GM10266 (cell line): ENCODE measurements at regions not wholly inside any gene's neighbourhood (a gene's known extent, or its start where the extent isn't known, plus 50 kb on each side); places are given as distances from the start of the nearest gene placed in this dataset.

Source experiments
- DNase-seq: peaks from one replicate; pipeline ENCODE4 v3.0.0; 2012; ENCODE audit errors: extremely low spot score
- TF ChIP-seq, protein P1 (sequence below): IDR thresholded peaks from 2 replicates; pipeline ENCODE4 v1.5.1; 2012; ENCODE audit warnings: mild to moderate bottlenecking, low read depth; ENCODE audit not compliant: control insufficient read depth, insufficient read depth; ENCODE audit errors: missing control alignments

DNA sequence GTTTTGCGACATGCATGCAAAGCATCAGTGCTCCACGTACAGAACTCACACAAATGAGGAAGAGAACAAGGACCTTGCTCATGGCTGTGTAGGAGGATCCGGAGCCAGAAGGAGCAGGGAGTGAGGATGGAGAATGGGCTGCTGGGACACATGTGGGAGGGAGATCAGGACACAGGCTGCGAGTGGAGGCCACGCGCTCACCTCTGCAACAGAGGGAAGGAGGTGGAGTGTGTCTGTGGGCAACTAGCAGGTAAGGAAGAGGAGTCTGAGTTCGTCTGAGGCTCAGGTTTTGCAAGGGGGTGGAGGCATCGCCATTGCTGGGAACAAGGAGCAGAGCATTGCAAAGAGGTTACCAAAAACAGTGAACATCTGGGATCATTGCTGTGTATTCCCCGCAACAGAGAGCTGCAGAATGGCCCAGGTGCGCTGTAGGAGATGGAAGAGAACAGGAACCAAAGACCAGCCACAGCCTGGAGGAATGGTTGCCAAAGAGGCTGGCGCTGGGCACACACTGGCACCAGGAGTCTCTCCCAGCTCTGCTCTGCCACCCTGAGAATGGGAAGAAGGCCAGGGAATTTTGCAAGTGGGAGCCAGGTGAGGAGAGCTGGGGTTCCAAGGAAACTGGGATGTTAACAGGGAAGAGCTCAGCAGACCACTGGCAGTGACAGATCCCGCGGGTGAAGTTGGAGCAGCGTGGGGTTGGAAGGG lies 90.0 kb upstream of the RPS6KA2 start:
- no peak for DNase-seq
- TF ChIP-seq, protein P1, sequence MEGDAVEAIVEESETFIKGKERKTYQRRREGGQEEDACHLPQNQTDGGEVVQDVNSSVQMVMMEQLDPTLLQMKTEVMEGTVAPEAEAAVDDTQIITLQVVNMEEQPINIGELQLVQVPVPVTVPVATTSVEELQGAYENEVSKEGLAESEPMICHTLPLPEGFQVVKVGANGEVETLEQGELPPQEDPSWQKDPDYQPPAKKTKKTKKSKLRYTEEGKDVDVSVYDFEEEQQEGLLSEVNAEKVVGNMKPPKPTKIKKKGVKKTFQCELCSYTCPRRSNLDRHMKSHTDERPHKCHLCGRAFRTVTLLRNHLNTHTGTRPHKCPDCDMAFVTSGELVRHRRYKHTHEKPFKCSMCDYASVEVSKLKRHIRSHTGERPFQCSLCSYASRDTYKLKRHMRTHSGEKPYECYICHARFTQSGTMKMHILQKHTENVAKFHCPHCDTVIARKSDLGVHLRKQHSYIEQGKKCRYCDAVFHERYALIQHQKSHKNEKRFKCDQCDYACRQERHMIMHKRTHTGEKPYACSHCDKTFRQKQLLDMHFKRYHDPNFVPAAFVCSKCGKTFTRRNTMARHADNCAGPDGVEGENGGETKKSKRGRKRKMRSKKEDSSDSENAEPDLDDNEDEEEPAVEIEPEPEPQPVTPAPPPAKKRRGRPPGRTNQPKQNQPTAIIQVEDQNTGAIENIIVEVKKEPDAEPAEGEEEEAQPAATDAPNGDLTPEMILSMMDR: no peak

DNA sequence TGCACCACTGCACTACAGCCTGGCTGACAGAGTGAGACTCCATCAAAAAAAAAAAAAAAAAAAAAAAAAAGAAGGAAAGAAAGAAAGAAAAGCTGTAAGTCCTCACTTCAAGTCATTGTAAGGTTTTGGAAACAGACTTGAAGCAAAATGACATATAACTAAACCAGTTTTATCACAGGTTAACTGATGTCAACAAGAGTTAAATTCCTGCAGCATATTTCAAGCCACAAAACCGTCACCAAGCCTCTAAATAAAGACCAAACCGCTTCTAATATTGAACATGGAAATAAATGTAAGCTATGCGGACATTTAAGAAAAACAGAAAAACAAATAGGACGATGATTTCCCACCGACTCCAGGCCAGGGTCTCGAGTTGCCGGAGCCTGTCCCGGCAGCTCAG lies 88.9 kb upstream of the RPS6KA2 start:
- TF ChIP-seq, protein P1: no peak
- no peak for DNase-seq

DNA sequence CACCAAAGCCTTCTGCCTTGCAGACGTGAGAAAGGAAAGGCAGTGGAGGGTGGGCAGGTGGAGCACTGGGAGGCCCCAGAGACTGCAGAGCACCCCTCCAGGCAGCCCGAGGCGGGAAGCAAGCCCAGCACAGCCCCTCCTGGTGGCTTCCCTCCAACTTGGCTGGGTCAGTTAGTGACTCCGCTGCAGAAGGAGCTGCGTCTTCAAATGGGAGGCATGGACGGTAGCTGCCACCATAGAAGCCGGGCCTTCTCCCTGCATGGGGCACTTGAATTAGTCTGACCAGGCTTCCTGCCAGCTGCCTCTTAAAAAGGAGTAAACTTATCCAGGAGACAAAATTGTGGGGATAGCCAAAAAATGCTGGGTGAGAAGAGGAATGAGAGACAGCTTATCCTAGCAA lies 88.0 kb upstream of the RPS6KA2 start:
- no peak for DNase-seq
- TF ChIP-seq, protein P1: no peak

DNA sequence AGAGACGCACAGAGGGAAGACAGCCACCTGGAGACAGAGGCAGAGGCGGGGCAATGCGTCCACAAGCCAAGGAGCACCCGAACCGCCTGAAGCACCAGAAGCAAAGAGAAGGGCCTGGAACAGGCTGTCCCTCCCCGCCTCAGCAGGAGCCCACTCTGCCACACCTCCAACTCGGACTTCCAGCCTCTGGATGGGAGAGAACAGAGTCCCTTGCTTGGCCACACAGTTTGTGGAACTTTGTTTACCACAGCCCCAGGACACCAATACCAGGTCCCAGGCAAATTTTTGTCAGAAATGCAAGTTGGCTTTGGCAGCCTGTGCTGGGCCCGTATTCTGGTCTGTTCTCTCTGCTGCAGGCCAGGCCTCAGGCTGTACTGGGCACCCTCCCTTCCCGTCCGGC lies 87.5 kb upstream of the RPS6KA2 start:
- DNase-seq: no peak
- TF ChIP-seq, protein P1: no peak

DNA sequence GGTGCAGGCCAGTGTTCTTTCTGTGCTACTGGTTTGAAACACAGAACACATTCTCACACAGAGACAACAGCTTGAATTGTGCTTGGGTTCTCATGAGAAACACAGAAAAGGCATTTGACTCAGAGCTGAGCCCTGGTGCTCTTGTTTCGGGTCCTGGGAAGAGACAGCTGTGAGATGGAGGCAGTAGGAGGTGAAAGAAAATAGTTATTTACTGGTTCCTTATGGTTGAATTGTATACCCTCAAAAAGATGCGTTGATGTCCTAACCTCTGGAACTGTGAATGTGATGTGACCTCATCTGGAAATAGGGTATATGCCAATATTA lies 87.1 kb upstream of the RPS6KA2 start:
- TF ChIP-seq, protein P1: no peak

DNA sequence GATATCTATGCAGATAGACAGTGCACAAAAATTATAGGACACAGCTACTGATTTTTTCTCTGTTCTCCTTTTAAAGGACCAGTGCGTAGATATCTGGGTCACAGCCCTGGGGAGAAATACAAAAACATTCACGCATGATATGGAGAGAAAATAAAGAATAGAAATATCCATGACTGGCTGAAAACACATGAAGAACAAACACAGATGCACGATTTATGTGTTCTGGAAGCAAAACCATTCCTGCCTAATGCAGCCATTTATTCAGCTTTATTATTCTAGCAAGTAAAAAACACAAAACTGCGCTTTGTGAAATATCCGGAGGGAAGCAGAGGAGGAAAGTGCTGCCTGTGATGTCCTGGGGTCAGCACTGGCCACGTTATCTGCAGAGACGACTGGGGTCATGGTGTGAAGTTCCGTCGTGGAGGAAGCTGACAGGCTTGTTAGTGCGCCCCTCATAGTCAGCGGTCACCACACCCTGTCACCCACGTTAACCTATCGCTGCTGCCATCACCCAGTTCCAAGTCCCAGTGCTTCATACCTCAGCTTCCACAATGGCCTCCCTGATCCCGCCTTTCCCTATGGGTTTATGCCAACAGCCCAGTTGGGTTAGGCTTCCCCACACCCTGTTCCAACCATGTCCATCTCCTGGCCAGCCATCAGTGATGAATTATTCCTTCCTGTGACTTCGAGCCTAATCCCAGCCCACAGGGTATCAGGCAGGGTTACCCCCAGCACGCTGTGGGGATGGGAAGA lies 86.6 kb upstream of the RPS6KA2 start:
- TF ChIP-seq, protein P1: no peak
- DNase-seq: no peak

More for the DNA sequence above, 87.1 kb upstream of the RPS6KA2 start:
- no peak for DNase-seq
